Esophagus muscularis mucosa (tissue), 4 donors: ENCODE measurements at regions not wholly inside any gene's neighbourhood (a gene's known extent, or its start where the extent isn't known, plus 50 kb on each side); places are given as distances from the start of the nearest gene placed in this dataset.

Experiments
- DNase-seq: peaks from one replicate; pipeline ENCODE4 v3.0.0-alpha.2; 2017; ENCODE audit errors: extremely low spot score
- H3K27ac ChIP-seq, 4 donors: fragments of 200-600 bp; sonication (generic); replicated peaks in 1 of 4; 1 replicate in 3 of 4; 2 replicates in 1 of 4; pipeline ENCODE4 v1.5.1; 2016 to 2019; ENCODE audit warnings: mild to moderate bottlenecking in 1 of 4
- H3K27me3 ChIP-seq, 4 donors: fragments of 200-600 bp; sonication (generic); one replicate each; pipeline versions ENCODE4 v1.5.1 to v1.6.0; 2016 to 2019
- H3K36me3 ChIP-seq, 4 donors: fragments of 200-600 bp; sonication (generic); one replicate each; pipeline ENCODE4 v1.5.1; 2016 to 2019
- H3K4me1 ChIP-seq, 4 donors: fragments of 200-600 bp; sonication (generic); one replicate each; pipeline ENCODE4 v1.5.1; 2016 to 2019
- H3K4me3 ChIP-seq, 4 donors: fragments of 200-600 bp; sonication (generic); 1 replicate in 2 of 4; 2 replicates in 2 of 4; pipeline ENCODE4 v1.5.1; 2016 to 2019; ENCODE audit warnings: mild to moderate bottlenecking in 4 of 4, moderate library complexity in 1 of 4
- H3K9me3 ChIP-seq, 4 donors: fragments of 200-600 bp; sonication (generic); 1 replicate in 3 of 4; 2 replicates in 1 of 4; pipeline ENCODE4 v1.5.1; 2016 to 2019
- CTCF ChIP-seq, 3 experiments: fragments of 200-600 bp in 2 of 3; fragments of 450-650 bp in 1 of 3; sonication (generic) in 2 of 3; IDR thresholded peaks; one replicate each; pipeline ENCODE4 v1.5.1; 2017 to 2019; ENCODE audit warnings: antibody characterized with exemption in 3 of 3, mild to moderate bottlenecking in 2 of 3, moderate library complexity in 1 of 3
- EP300 ChIP-seq: sonication (generic); formaldehyde crosslinking; IDR thresholded peaks from one replicate; pipeline ENCODE4 v1.6.1; 2017; ENCODE audit warnings: antibody characterized with exemption
- POLR2A ChIP-seq: fragments of 450-650 bp; IDR thresholded peaks from one replicate; pipeline ENCODE4 v1.6.1; 2017; ENCODE audit warnings: antibody characterized with exemption, moderate library complexity, mild to moderate bottlenecking, low read depth
- POLR2AphosphoS5 ChIP-seq, 2 donors: sonication (generic); formaldehyde crosslinking; IDR thresholded peaks; one replicate each; pipeline ENCODE4 v1.6.1; 2017; ENCODE audit warnings: antibody characterized with exemption in 2 of 2
- WGBS: methylation state at CpG from one replicate; pipeline ENCODE4 v1.1.5; 2018; 5-methylcytosine and 5-hydroxymethylcytosine counted together
- intact Hi-C: fragments of 100-400 bp; cut with DNase I; formaldehyde crosslinking; loops from one replicate; pipeline ENCODE4 v1.15.1; 2023

GRCh38 chr6:11381801-11382513 is 149.5 kb upstream of the NEDD9 start:
- TF ChIP-seq CTCF (IDR thresholded peaks at IDR 0.05): no peak
- TF ChIP-seq POLR2AphosphoS5 (IDR thresholded peaks at IDR 0.05): peak in 1 of 2 donors; percentile 41
- intact Hi-C loops: no loop called here
- peak overlapping the region in 3 of 4 donors; percentile 7 to 43 (median 19) for H3K4me3 ChIP-seq
- H3K27ac ChIP-seq: peak overlapping the region in 1 of 4 donors; percentile 32
- no peak for DNase-seq
- H3K36me3 ChIP-seq: no peaks in the 10 kb centered on the region
- WGBS: 89% methylated on average over 10 of the region's 13 CpGs
- no peaks in the 10 kb centered on the region for H3K4me1 ChIP-seq
- H3K27me3 ChIP-seq: no peaks in the 10 kb centered on the region
- H3K9me3 ChIP-seq: no peaks in the 10 kb centered on the region

DNA sequence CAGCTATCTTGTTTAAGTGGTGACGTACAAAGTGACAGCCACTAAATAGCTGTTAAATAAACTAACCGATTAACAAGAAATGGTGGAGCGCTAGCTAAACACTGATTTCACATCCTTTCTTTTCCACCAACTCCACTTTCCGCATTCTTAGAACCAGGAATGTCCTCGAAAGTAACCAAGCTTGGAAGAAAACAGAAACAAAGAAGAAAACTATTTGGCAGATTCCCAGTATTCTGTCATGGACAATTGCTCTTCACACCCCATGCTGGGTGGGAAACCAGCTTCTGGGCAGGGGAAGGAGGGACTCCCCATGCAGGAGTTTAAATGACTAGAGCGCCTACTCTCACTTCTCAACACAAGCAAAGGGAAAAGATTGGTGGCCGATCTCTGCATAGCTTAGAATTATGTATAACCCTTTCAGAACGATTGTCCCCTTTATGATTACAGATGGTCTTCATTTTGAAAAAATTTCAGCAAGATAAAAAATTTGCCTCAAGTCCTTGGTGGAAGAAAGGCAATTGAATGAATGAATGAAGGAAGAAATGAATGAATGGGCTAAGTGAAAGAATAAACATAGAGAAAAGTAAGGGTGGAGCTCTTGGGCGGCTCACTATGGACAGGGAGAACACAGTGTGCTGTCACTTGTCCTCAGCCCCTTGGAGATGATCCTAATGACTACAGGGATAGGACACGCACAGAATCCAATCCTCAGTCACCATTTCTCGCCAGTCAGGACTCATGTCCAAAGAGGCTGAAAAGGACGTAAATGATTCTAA is 148.7 kb upstream of the NEDD9 start:
- Histone ChIP-seq H3K4me3 (peak overlapping the region in 1 of 4 donors; percentile 43), H3K36me3 (no peaks in the 10 kb centered on the region), H3K27me3 (no peaks in the 10 kb centered on the region), H3K27ac (no peak overlapping the region), H3K9me3 (no peaks in the 10 kb centered on the region), H3K4me1 (no peaks in the 10 kb centered on the region)
- no peak for DNase-seq
- intact Hi-C loops: no loop called here
- 90% methylated on average over 12 of the region's 12 CpGs for whole genome bisulfite sequencing
- TF ChIP-seq CTCF (IDR thresholded peaks at IDR 0.05): no peak
- no peak for TF ChIP-seq POLR2AphosphoS5 (IDR thresholded peaks at IDR 0.05)
- TF ChIP-seq EP300: no peak
- no peak for TF ChIP-seq POLR2A

DNA sequence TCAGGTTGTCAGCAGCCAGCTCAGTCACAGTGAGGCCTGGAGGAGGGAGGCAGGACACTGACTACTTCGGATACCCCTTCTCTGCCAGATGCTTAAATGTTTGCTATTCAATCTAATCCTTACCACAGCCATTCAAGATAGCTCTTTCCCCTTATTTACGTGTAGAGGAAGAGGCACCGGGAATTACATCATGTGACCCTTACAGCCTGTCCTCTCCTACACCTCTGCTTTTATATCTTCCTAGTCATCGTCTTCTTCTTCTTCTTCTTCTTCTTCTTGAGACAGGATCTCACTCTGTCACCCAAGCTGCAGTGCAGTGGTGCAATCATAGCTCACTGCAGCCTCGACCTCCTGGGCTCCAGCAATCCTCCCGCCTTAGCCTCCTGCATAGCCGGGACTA is 148.1 kb upstream of the NEDD9 start:
- intact Hi-C loops: no loop called here
- no peak overlapping the region for H3K4me3 ChIP-seq
- H3K36me3 ChIP-seq: no peaks in the 10 kb centered on the region
- no peak for DNase-seq
- WGBS: 74% methylated on average over 7 of the region's 7 CpGs
- H3K27me3 ChIP-seq: no peaks in the 10 kb centered on the region
- H3K9me3 ChIP-seq: no peaks in the 10 kb centered on the region
- TF ChIP-seq POLR2AphosphoS5 (IDR thresholded peaks at IDR 0.05): no peak
- no peak for TF ChIP-seq POLR2A
- TF ChIP-seq EP300: no peak
- TF ChIP-seq CTCF (IDR thresholded peaks at IDR 0.05): no peak
- H3K4me1 ChIP-seq: no peaks in the 10 kb centered on the region
- H3K27ac ChIP-seq: no peak overlapping the region

DNA sequence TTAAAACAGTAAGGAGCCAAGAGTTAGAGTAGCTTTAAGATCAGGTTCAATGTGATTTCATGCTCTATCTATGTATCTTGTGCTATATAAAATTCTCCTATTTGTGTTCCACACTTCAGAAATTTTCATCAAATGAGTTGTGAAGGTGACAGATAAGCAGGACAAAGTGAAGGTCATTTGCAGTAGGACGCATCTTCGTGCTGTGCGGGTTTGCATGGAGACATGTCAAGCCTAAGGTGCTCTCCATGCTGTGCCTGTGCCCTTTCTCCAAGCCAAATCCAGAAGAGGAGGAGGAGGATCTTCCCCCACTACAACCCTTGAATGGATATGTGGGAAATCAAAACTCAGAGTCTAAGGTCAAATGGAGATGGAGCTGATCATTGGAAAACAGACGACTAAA is 147.3 kb upstream of the NEDD9 start:
- TF ChIP-seq POLR2AphosphoS5 (IDR thresholded peaks at IDR 0.05): no peak
- TF ChIP-seq POLR2A: no peak
- no peak for TF ChIP-seq CTCF (IDR thresholded peaks at IDR 0.05)
- no peak for DNase-seq
- no peaks in the 10 kb centered on the region for H3K27me3 ChIP-seq
- H3K27ac ChIP-seq: no peak overlapping the region
- no peak overlapping the region for H3K4me3 ChIP-seq
- H3K36me3 ChIP-seq: no peaks in the 10 kb centered on the region
- H3K4me1 ChIP-seq: no peaks in the 10 kb centered on the region
- H3K9me3 ChIP-seq: no peaks in the 10 kb centered on the region
- 98% methylated on average over 4 of the region's 4 CpGs for WGBS
- intact Hi-C loops: no loop called here
